HEK293T (cell line): ENCODE measurements at regions not wholly inside any gene's neighbourhood (a gene's known extent, or its start where the extent isn't known, plus 50 kb on each side); places are given as distances from the start of the nearest gene placed in this dataset.

Experiments
- CTCF ChIA-PET: fragments of 350-600 bp; formaldehyde crosslinking; extraction: SDS; loops from one replicate; lab custom pipeline; 2021; ENCODE audit warnings: antibody characterized with exemption, inconsistent platforms; lab: Yijun Ruan, JAX
- POLR2A ChIA-PET: fragments of 350-600 bp; formaldehyde crosslinking; extraction: SDS; loops from one replicate; lab custom pipeline; 2020; ENCODE audit warnings: antibody characterized with exemption, inconsistent platforms; lab: Yijun Ruan, JAX
- DNase-seq: peaks from one replicate; pipeline ENCODE4 v3.0.0; 2012; ENCODE audit warnings: mixed read lengths; ENCODE audit errors: extremely low spot score
- ARNT ChIP-seq: fragments of 450-650 bp; IDR thresholded peaks from 2 replicates; pipeline ENCODE4 v1.6.1; 2017; ENCODE audit warnings: mild to moderate bottlenecking
- BHLHE40 ChIP-seq: fragments of 450-650 bp; IDR thresholded peaks from 2 replicates; pipeline ENCODE4 v1.6.1; 2016; ENCODE audit warnings: mild to moderate bottlenecking, moderate library complexity, borderline replicate concordance
- CTBP1 ChIP-seq: fragments of 450-650 bp; IDR thresholded peaks from 2 replicates; pipeline ENCODE4 v1.6.1; 2016; ENCODE audit warnings: borderline replicate concordance
- ELF4 ChIP-seq: fragments of 450-650 bp; IDR thresholded peaks from 2 replicates; pipeline ENCODE4 v1.6.1; 2017; ENCODE audit warnings: antibody characterized with exemption
- FOXA1 ChIP-seq: fragments of 450-650 bp; IDR thresholded peaks from 2 replicates; pipeline ENCODE4 v1.6.1; 2016; ENCODE audit warnings: mild to moderate bottlenecking
- FOXK2 ChIP-seq: fragments of 450-650 bp; IDR thresholded peaks from 2 replicates; pipeline ENCODE4 v1.6.1; 2016; ENCODE audit warnings: mild to moderate bottlenecking
- FOXM1 ChIP-seq: fragments of 450-650 bp; IDR thresholded peaks from 2 replicates; pipeline ENCODE4 v1.6.1; 2017; ENCODE audit warnings: mild to moderate bottlenecking, borderline replicate concordance
- HDGF ChIP-seq: fragments of 450-650 bp; IDR thresholded peaks from 2 replicates; pipeline ENCODE4 v1.6.1; 2017; ENCODE audit warnings: antibody characterized with exemption, borderline replicate concordance
- L3MBTL2 ChIP-seq: fragments of 450-650 bp; conservative IDR thresholded peaks from 2 replicates; pipeline ENCODE4 v1.6.1; 2016; ENCODE audit warnings: mild to moderate bottlenecking
- LEF1 ChIP-seq: fragments of 450-650 bp; IDR thresholded peaks from 2 replicates; pipeline ENCODE4 v1.6.1; 2017; ENCODE audit warnings: mild to moderate bottlenecking, borderline replicate concordance
- NFRKB ChIP-seq: fragments of 450-650 bp; IDR thresholded peaks from 2 replicates; pipeline ENCODE4 v1.6.1; 2016; ENCODE audit warnings: mild to moderate bottlenecking, moderate library complexity
- SP1 ChIP-seq: fragments of 450-650 bp; IDR thresholded peaks from 2 replicates; pipeline ENCODE4 v1.6.1; 2017
- SUZ12 ChIP-seq: fragments of 450-650 bp; IDR thresholded peaks from 2 replicates; pipeline ENCODE4 v1.6.1; 2016; ENCODE audit warnings: mild to moderate bottlenecking
- TARDBP ChIP-seq: fragments of 450-650 bp; IDR thresholded peaks from 2 replicates; pipeline ENCODE4 v1.6.1; 2016
- ZNF384 ChIP-seq: fragments of 450-650 bp; IDR thresholded peaks from 2 replicates; pipeline ENCODE4 v1.6.1; 2016
- TF ChIP-seq, protein P1 (sequence below): fragments of 450-650 bp; IDR thresholded peaks from 2 replicates; pipeline ENCODE4 v1.6.1; 2016

DNA sequence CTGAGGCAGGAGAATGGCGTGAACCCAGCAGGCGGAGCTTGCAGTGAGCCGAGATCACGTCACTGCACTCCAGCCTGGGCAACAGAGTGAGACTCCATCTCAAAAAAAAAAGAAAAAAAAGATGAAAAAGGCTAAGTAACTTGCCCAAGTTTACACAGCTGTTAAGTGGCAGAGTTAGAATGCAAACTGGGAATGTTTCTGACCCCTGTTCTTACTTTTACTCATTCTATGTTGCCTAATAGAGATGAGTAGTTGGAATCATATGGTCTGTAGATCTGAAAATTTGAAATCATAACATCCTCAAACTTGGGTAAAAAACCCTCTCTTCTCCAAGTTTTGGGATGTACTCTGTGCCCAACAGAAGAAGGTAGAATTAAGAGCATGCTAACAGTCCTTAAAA, 235.8 kb upstream of the RFC3 start:
- DNase-seq, result no peak
- CTCF ChIA-PET, result no interaction called here
- TF ChIP-seq BHLHE40 (no peak), ARNT (no peak), TARDBP (no peak), ELF4 (no peak), ZNF384 (no peak), LEF1 (no peak), CTBP1 (no peak)
- POLR2A ChIA-PET, result no interaction called here

DNA sequence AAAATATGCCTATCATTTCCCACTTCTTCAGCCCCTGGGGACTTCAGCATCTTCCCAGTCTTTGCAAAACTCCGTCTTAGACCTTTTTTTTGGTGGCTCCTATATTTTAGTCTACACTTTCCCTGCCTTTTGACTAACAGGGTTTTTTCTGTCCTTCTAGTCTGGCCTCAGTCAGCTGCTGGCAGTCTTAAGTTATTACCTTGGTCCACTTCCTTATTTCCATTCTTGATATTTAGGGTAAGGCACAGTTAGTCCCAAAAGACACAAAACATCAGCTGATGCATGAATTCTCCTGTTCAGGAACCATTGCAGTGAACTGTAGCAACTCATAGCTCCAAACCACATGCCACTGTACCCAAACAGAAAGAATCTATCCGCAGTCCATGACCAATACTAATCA, 234.6 kb upstream of the RFC3 start:
- ChIA-PET POLR2A (no interaction called here), CTCF (no interaction called here)
- DNase-seq, result no peak
- TF ChIP-seq ZNF384 (no peak), FOXK2 (no peak), L3MBTL2 (no peak), LEF1 (no peak), SP1 (no peak), HDGF (no peak)
- TF ChIP-seq, protein P1, sequence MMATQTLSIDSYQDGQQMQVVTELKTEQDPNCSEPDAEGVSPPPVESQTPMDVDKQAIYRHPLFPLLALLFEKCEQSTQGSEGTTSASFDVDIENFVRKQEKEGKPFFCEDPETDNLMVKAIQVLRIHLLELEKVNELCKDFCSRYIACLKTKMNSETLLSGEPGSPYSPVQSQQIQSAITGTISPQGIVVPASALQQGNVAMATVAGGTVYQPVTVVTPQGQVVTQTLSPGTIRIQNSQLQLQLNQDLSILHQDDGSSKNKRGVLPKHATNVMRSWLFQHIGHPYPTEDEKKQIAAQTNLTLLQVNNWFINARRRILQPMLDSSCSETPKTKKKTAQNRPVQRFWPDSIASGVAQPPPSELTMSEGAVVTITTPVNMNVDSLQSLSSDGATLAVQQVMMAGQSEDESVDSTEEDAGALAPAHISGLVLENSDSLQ, result no peak

DNA sequence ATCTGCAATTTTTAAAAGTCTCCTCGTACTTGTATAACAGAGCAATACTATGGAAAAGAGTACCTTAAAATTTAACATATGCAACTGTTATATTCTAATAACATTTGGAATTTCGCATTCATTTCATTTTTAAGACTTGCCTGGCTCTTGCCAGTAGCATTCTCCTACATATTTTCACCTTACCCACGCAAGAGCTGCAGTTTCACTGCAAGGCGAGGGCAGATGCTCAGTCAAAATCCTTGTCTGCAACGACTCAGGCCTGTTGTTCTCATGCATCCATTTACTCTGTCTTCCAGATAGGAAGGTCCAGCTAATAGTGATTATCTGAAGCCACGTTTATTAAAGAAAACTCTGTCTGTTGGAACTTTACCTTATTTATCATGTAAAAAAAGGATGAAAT, 227.0 kb upstream of the RFC3 start:
- CTCF ChIA-PET, result no interaction called here
- DNase-seq, result no peak
- TF ChIP-seq TARDBP (no peak), ZNF384 (no peak), ARNT (no peak), FOXM1 (no peak), BHLHE40 (no peak), LEF1 (no peak), NFRKB (no peak), SUZ12 (no peak), SP1 (no peak), ELF4 (no peak), L3MBTL2 (no peak), FOXK2 (no peak), CTBP1 (no peak), FOXA1 (no peak), HDGF (no peak)
- TF ChIP-seq, protein P1, result no peak
- POLR2A ChIA-PET, result no interaction called here

GRCh38 chr13:33606692-33607091, 211.3 kb upstream of the RFC3 start:
- TF ChIP-seq L3MBTL2 (no peak), HDGF (no peak), BHLHE40 (no peak), FOXK2 (no peak), FOXA1 (no peak)
- ChIA-PET CTCF (no interaction called here), POLR2A (no interaction called here)
- DNase-seq, result no peak

GRCh38 chr13:33610438-33611120, 207.4 kb upstream of the RFC3 start:
- TF ChIP-seq ARNT (no peak), NFRKB (no peak), FOXA1 (no peak), HDGF (no peak), ELF4 (no peak), LEF1 (no peak), ZNF384 (no peak), CTBP1 (no peak), L3MBTL2 (no peak), FOXM1 (no peak), TARDBP (no peak), FOXK2 (no peak), SUZ12 (no peak), BHLHE40 (no peak), SP1 (no peak)
- TF ChIP-seq, protein P1, result no peak
- ChIA-PET CTCF (no interaction called here), POLR2A (no interaction called here)
- no peak for DNase-seq

- ChIA-PET CTCF (no interaction called here), POLR2A (no interaction called here)
- no peak for DNase-seq
- TF ChIP-seq HDGF (no peak), ARNT (no peak), FOXA1 (no peak), TARDBP (no peak), SUZ12 (no peak)
Observed at GRCh38 chr13:33611121-33611805, 206.7 kb upstream of the RFC3 start.
